Stimulated activated CD8-positive, alpha-beta memory T cell treated with anti-CD3 and anti-CD28 coated beads, Interleukin-4, amount 100 ng/mL, for 4 hours (primary cell): ENCODE measurements at regions not wholly inside any gene's neighbourhood (a gene's known extent, or its start where the extent isn't known, plus 50 kb on each side); places are given as distances from the start of the nearest gene placed in this dataset.

Experiments used
- DNase-seq, 2 donors: peaks; one replicate each; pipeline ENCODE4 v3.0.0-alpha.2; 2020; ENCODE audit warnings: low read depth in 2 of 2, low spot score in 1 of 2

GRCh38 chr5:152855441-152855840 lies 450.4 kb upstream of the NMUR2 start:
- DNase-seq: no peak

GRCh38 chr5:152861231-152861630 lies 456.2 kb upstream of the NMUR2 start:
- no peak for DNase-seq

- no peak for DNase-seq
Measured at GRCh38 chr5:152864447-152864846, 459.4 kb upstream of the NMUR2 start.

GRCh38 chr5:152864991-152865390 lies 459.9 kb upstream of the NMUR2 start:
- no peak for DNase-seq

- DNase-seq: no peak
Measured at GRCh38 chr5:152869971-152870370, 464.9 kb upstream of the NMUR2 start.

- no peak for DNase-seq
Measured at GRCh38 chr5:152882621-152883020, 477.5 kb upstream of the NMUR2 start.

GRCh38 chr5:152883066-152883775 lies 478.1 kb upstream of the NMUR2 start:
- DNase-seq: no peak

- DNase-seq: no peak
Measured at GRCh38 chr5:152884006-152884405, 478.9 kb upstream of the NMUR2 start.

- DNase-seq: no peak
Measured at GRCh38 chr5:152900332-152900731, 495.3 kb upstream of the NMUR2 start.

- DNase-seq: no peak
Measured at GRCh38 chr5:152901754-152902153, 496.7 kb upstream of the NMUR2 start.

GRCh38 chr5:152905286-152905685 lies 500.2 kb upstream of the NMUR2 start:
- DNase-seq: no peak

GRCh38 chr5:152907488-152908245 lies 502.6 kb upstream of the NMUR2 start:
- no peak for DNase-seq

GRCh38 chr5:152912924-152913323 lies 507.8 kb upstream of the NMUR2 start:
- DNase-seq: no peak

- no peak for DNase-seq
Measured at GRCh38 chr5:152932621-152933020, 527.5 kb upstream of the NMUR2 start.

GRCh38 chr5:152933056-152933455 lies 528.0 kb upstream of the NMUR2 start:
- no peak for DNase-seq

- DNase-seq: no peak
Measured at GRCh38 chr5:152938630-152939029, 533.6 kb upstream of the NMUR2 start.

GRCh38 chr5:152942633-152943336 lies 537.7 kb upstream of the NMUR2 start:
- DNase-seq: no peak

GRCh38 chr5:152953788-152954483 lies 536.5 kb upstream of the GRIA1 start:
- no peak for DNase-seq

GRCh38 chr5:152956943-152957613 lies 533.4 kb upstream of the GRIA1 start:
- DNase-seq: no peak

- no peak for DNase-seq
Measured at GRCh38 chr5:152978141-152978835, 512.2 kb upstream of the GRIA1 start.
